ENCODE measurements at regions not wholly inside any gene's neighbourhood (a gene's known extent, or its start where the extent isn't known, plus 50 kb on each side); places are given as distances from the start of the nearest gene placed in this dataset.

GRCh38 chr9:105043370-105043936, 115.5 kb upstream of the ABCA1 start:
- H3K27me3 ChIP-seq (ENCODE audit: insufficient read depth): no peaks in the 10 kb centered on the region
- TF ChIP-seq, protein P1, sequence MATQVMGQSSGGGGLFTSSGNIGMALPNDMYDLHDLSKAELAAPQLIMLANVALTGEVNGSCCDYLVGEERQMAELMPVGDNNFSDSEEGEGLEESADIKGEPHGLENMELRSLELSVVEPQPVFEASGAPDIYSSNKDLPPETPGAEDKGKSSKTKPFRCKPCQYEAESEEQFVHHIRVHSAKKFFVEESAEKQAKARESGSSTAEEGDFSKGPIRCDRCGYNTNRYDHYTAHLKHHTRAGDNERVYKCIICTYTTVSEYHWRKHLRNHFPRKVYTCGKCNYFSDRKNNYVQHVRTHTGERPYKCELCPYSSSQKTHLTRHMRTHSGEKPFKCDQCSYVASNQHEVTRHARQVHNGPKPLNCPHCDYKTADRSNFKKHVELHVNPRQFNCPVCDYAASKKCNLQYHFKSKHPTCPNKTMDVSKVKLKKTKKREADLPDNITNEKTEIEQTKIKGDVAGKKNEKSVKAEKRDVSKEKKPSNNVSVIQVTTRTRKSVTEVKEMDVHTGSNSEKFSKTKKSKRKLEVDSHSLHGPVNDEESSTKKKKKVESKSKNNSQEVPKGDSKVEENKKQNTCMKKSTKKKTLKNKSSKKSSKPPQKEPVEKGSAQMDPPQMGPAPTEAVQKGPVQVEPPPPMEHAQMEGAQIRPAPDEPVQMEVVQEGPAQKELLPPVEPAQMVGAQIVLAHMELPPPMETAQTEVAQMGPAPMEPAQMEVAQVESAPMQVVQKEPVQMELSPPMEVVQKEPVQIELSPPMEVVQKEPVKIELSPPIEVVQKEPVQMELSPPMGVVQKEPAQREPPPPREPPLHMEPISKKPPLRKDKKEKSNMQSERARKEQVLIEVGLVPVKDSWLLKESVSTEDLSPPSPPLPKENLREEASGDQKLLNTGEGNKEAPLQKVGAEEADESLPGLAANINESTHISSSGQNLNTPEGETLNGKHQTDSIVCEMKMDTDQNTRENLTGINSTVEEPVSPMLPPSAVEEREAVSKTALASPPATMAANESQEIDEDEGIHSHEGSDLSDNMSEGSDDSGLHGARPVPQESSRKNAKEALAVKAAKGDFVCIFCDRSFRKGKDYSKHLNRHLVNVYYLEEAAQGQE (IDR thresholded peaks at IDR 0.05; ENCODE audit: unreplicated experiment): no peak
- no peak for TF ChIP-seq NANOG (IDR thresholded peaks at IDR 0.05; ENCODE audit: borderline replicate concordance)
- TF ChIP-seq STAT1 (IDR thresholded peaks at IDR 0.05; ENCODE audit: unreplicated experiment): no peak
- no peak for TF ChIP-seq ETS1 (IDR thresholded peaks at IDR 0.05)
- TF ChIP-seq JUNB (IDR thresholded peaks at IDR 0.05; ENCODE audit: unreplicated experiment): no peak
- TF ChIP-seq EZH2phosphoT487 (IDR thresholded peaks at IDR 0.05; ENCODE audit: unreplicated experiment): no peak
- TF ChIP-seq, protein P2, sequence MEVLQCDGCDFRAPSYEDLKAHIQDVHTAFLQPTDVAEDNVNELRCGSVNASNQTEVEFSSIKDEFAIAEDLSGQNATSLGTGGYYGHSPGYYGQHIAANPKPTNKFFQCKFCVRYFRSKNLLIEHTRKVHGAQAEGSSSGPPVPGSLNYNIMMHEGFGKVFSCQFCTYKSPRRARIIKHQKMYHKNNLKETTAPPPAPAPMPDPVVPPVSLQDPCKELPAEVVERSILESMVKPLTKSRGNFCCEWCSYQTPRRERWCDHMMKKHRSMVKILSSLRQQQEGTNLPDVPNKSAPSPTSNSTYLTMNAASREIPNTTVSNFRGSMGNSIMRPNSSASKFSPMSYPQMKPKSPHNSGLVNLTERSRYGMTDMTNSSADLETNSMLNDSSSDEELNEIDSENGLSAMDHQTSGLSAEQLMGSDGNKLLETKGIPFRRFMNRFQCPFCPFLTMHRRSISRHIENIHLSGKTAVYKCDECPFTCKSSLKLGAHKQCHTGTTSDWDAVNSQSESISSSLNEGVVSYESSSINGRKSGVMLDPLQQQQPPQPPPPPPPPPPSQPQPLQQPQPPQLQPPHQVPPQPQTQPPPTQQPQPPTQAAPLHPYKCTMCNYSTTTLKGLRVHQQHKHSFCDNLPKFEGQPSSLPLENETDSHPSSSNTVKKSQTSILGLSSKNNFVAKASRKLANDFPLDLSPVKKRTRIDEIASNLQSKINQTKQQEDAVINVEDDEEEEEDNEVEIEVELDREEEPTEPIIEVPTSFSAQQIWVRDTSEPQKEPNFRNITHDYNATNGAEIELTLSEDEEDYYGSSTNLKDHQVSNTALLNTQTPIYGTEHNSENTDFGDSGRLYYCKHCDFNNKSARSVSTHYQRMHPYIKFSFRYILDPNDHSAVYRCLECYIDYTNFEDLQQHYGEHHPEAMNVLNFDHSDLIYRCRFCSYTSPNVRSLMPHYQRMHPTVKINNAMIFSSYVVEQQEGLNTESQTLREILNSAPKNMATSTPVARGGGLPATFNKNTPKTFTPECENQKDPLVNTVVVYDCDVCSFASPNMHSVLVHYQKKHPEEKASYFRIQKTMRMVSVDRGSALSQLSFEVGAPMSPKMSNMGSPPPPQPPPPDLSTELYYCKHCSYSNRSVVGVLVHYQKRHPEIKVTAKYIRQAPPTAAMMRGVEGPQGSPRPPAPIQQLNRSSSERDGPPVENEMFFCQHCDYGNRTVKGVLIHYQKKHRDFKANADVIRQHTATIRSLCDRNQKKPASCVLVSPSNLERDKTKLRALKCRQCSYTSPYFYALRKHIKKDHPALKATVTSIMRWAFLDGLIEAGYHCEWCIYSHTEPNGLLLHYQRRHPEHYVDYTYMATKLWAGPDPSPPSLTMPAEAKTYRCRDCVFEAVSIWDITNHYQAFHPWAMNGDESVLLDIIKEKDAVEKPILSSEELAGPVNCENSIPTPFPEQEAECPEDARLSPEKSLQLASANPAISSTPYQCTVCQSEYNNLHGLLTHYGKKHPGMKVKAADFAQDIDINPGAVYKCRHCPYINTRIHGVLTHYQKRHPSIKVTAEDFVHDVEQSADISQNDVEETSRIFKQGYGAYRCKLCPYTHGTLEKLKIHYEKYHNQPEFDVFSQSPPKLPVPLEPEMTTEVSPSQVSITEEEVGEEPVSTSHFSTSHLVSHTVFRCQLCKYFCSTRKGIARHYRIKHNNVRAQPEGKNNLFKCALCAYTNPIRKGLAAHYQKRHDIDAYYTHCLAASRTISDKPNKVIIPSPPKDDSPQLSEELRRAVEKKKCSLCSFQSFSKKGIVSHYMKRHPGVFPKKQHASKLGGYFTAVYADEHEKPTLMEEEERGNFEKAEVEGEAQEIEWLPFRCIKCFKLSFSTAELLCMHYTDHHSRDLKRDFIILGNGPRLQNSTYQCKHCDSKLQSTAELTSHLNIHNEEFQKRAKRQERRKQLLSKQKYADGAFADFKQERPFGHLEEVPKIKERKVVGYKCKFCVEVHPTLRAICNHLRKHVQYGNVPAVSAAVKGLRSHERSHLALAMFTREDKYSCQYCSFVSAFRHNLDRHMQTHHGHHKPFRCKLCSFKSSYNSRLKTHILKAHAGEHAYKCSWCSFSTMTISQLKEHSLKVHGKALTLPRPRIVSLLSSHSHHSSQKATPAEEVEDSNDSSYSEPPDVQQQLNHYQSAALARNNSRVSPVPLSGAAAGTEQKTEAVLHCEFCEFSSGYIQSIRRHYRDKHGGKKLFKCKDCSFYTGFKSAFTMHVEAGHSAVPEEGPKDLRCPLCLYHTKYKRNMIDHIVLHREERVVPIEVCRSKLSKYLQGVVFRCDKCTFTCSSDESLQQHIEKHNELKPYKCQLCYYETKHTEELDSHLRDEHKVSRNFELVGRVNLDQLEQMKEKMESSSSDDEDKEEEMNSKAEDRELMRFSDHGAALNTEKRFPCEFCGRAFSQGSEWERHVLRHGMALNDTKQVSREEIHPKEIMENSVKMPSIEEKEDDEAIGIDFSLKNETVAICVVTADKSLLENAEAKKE (CRISPR knock-in tag; IDR thresholded peaks at IDR 0.05): no peak
- no peak overlapping the region; the same call in 2 of the 3 replicates for H3K4me3 Mint-ChIP-seq
- no peak overlapping the region for H3K4me2 ChIP-seq
- H3K27ac Mint-ChIP-seq: no peak overlapping the region
- no peak overlapping the region for H2AFZ ChIP-seq
- no peaks in the 10 kb centered on the region for H3K79me2 ChIP-seq (replicated peaks; ENCODE audit: insufficient read depth)
- no peaks in the 10 kb centered on the region for H3K9me3 Mint-ChIP-seq
- no peak for ATAC-seq
- no peak overlapping the region for H3K4me3 ChIP-seq
- peaks cover 3% of the 10 kb centered on the region for H3K27me3 Mint-ChIP-seq (ENCODE audit: insufficient read depth, low read depth, poor library complexity)
- H3K4me1 Mint-ChIP-seq: peaks cover 22% of the 10 kb centered on the region
- no peak overlapping the region for H3K27ac ChIP-seq (ENCODE audit: low read depth)
- H3K4me1 ChIP-seq (ENCODE audit: insufficient read depth): no peaks in the 10 kb centered on the region
- H3F3A ChIP-seq (replicated peaks; ENCODE audit: low read depth): no peaks in the 10 kb centered on the region
- H3K36me3 Mint-ChIP-seq (ENCODE audit: low read depth): no peaks in the 10 kb centered on the region
- no peaks in the 10 kb centered on the region for H3K36me3 ChIP-seq (ENCODE audit: insufficient read depth)
- no peaks in the 10 kb centered on the region for H4K20me1 ChIP-seq (replicated peaks; ENCODE audit: insufficient read depth)
- H3K9me2 ChIP-seq (ENCODE audit: insufficient read depth): no peaks in the 10 kb centered on the region
- DNase-seq (ENCODE audit: low spot score): no peak
